ENCODE measurements at regions not wholly inside any gene's neighbourhood (a gene's known extent, or its start where the extent isn't known, plus 50 kb on each side); places are given as distances from the start of the nearest gene placed in this dataset.

GRCh38 chr4:11293866-11294265, 134.8 kb downstream of the HS3ST1 start:
- TF ChIP-seq, protein P1, sequence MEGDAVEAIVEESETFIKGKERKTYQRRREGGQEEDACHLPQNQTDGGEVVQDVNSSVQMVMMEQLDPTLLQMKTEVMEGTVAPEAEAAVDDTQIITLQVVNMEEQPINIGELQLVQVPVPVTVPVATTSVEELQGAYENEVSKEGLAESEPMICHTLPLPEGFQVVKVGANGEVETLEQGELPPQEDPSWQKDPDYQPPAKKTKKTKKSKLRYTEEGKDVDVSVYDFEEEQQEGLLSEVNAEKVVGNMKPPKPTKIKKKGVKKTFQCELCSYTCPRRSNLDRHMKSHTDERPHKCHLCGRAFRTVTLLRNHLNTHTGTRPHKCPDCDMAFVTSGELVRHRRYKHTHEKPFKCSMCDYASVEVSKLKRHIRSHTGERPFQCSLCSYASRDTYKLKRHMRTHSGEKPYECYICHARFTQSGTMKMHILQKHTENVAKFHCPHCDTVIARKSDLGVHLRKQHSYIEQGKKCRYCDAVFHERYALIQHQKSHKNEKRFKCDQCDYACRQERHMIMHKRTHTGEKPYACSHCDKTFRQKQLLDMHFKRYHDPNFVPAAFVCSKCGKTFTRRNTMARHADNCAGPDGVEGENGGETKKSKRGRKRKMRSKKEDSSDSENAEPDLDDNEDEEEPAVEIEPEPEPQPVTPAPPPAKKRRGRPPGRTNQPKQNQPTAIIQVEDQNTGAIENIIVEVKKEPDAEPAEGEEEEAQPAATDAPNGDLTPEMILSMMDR (IDR thresholded peaks at IDR 0.05): no peak
- TF ChIP-seq POLR2A (IDR thresholded peaks at IDR 0.05): no peak
